Activated CD8-positive, alpha-beta T cell treated with anti-CD3 and anti-CD28 coated beads for 36 hours (primary cell): ENCODE measurements at regions not wholly inside any gene's neighbourhood (a gene's known extent, or its start where the extent isn't known, plus 50 kb on each side); places are given as distances from the start of the nearest gene placed in this dataset.

Experiments used
- ATAC-seq: fragments of 200-7000 bp; cut with Tn5 transposase; one replicate; pipeline ENCODE4 v1.10.0; 2021; ENCODE audit warnings: mild to moderate bottlenecking, moderate library complexity
- CTCF ChIA-PET: fragments of 350-600 bp; sonication (Branson Sonifier 250); formaldehyde crosslinking; loops from one replicate; lab custom pipeline; 2021; ENCODE audit warnings: antibody characterized with exemption; lab: Charles Lee
- POLR2A ChIA-PET: fragments of 350-600 bp; sonication (Branson Sonifier 250); formaldehyde crosslinking; loops from one replicate; lab custom pipeline; 2021; ENCODE audit warnings: antibody characterized with exemption; lab: Charles Lee
- DNase-seq: peaks from one replicate; pipeline ENCODE4 v3.0.0-alpha.2; 2020
- H3K27ac Mint-ChIP-seq: one replicate; pipeline ENCODE4 v1.8.0; 2021; ENCODE audit warnings: mild to moderate bottlenecking, mixed read lengths
- H3K27me3 Mint-ChIP-seq: one replicate; pipeline ENCODE4 v1.8.0; 2021; ENCODE audit warnings: mixed read lengths
- H3K36me3 Mint-ChIP-seq: one replicate; pipeline ENCODE4 v1.8.0; 2021; ENCODE audit warnings: low read depth, mixed read lengths
- H3K4me1 Mint-ChIP-seq: one replicate; pipeline ENCODE4 v1.8.0; 2021; ENCODE audit warnings: low read depth, mixed read lengths
- H3K4me3 Mint-ChIP-seq: one replicate; pipeline ENCODE4 v1.8.0; 2021; ENCODE audit warnings: mild to moderate bottlenecking, moderate library complexity, mixed read lengths
- H3K9me3 Mint-ChIP-seq: one replicate; pipeline ENCODE4 v1.8.0; 2021; ENCODE audit warnings: mixed read lengths
- intact Hi-C: fragments of 100-400 bp; cut with micrococcal nuclease; formaldehyde crosslinking; loops from one replicate; pipeline ENCODE4 v1.10.0; 2022
- TF ChIP-seq, protein P1 (sequence below): fragments of 200-600 bp; IDR thresholded peaks from one replicate; pipeline ENCODE4 v1.8.0; 2022; ENCODE audit warnings: antibody characterized with exemption, mild to moderate bottlenecking

DNA sequence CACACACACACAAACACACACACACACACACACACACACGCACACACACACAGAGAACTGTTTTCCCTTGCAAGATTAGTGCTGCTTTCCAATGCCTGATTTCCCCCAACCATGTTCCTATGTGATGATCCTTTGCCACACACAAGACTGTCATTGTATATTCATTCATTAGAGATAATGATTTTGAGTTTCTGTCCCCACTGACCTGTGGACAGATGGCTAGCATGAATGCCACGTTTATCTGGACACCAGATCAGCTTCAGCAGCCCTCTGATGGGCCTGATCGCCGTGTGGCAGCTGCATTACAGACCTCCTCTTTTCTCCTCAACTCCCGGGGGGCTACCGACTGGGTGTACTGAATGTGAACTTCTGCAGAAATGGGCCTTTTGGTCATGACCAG, 353.0 kb downstream of the MYCN start:
- DNase-seq = no peak
- H3K27me3 Mint-ChIP-seq = peaks cover 3% of the 10 kb centered on the region
- H3K9me3 Mint-ChIP-seq = no peaks in the 10 kb centered on the region
- ChIA-PET POLR2A (no interaction called here), CTCF (no interaction called here)
- TF ChIP-seq, protein P1, sequence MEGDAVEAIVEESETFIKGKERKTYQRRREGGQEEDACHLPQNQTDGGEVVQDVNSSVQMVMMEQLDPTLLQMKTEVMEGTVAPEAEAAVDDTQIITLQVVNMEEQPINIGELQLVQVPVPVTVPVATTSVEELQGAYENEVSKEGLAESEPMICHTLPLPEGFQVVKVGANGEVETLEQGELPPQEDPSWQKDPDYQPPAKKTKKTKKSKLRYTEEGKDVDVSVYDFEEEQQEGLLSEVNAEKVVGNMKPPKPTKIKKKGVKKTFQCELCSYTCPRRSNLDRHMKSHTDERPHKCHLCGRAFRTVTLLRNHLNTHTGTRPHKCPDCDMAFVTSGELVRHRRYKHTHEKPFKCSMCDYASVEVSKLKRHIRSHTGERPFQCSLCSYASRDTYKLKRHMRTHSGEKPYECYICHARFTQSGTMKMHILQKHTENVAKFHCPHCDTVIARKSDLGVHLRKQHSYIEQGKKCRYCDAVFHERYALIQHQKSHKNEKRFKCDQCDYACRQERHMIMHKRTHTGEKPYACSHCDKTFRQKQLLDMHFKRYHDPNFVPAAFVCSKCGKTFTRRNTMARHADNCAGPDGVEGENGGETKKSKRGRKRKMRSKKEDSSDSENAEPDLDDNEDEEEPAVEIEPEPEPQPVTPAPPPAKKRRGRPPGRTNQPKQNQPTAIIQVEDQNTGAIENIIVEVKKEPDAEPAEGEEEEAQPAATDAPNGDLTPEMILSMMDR = no peak
- no peaks in the 10 kb centered on the region for H3K36me3 Mint-ChIP-seq
- ATAC-seq = no peak
- intact Hi-C loops = no loop called here
- H3K27ac Mint-ChIP-seq = no peak overlapping the region
- H3K4me1 Mint-ChIP-seq = no peaks in the 10 kb centered on the region
- H3K4me3 Mint-ChIP-seq = no peak overlapping the region

DNA sequence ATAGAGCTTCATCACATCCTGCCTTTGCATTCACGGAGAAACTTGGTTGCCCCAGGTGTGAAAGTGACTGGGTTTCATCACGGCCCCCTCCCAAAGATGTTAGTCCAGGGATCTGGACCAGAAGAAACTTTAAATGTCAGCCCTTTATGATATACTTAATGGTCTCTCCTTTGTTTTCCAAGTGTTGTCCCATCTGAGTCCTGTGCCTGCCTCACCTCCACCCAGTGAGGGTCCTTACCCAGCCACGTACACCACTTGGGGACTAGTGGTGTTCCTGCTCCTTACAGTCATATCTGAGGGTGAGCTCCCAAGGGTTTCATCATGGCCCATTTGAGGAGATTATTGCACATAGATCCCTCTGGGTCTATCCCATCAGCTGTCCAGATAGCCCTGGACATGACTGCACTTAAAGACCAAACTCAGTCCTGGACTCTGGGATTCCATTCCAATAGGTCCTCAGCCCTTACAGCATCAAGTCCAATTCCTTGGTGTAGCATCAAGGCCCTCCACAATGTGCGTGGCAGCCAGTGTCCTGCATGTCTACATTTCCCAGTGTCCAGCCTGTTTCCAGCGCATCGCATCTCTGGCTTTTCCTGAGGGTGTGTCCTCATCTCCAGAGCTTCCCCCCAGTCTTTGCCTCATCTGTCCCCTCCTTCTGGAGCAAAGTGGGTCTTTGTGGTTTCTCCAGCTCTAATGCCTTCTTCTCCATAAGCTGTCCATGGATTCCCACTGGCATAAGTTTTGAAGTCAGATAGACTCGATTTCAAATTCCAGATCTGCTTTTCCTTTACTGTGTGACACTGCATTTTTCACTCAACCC, 351.6 kb downstream of the MYCN start:
- ChIA-PET POLR2A (no interaction called here), CTCF (no interaction called here)
- Mint-ChIP-seq H3K4me3 (no peak overlapping the region), H3K9me3 (no peaks in the 10 kb centered on the region), H3K27me3 (peaks cover 3% of the 10 kb centered on the region), H3K4me1 (no peaks in the 10 kb centered on the region), H3K36me3 (no peaks in the 10 kb centered on the region), H3K27ac (no peak overlapping the region)
- DNase-seq = no peak
- intact Hi-C loops = no loop called here
- ATAC-seq = no peak
- TF ChIP-seq, protein P1 = no peak

DNA sequence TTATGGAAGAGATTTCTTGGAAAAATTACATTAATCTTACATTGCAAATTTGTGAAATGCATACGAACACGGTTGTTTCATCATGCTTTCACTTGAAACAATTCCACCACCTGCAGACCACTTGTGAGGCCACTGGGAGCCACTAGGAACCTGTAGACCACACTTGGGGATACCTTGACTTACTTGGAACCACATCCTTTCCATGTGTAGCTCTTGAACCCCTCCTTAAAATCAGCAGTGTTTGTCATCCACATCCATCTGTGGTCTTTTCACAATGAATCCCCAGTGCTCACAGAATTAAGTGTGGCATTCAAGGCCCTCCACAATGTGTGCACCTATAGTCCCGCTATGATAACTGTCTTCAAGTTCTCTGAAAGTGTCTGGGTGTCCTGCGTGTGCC, 350.9 kb downstream of the MYCN start:
- CTCF ChIA-PET = no interaction called here

DNA sequence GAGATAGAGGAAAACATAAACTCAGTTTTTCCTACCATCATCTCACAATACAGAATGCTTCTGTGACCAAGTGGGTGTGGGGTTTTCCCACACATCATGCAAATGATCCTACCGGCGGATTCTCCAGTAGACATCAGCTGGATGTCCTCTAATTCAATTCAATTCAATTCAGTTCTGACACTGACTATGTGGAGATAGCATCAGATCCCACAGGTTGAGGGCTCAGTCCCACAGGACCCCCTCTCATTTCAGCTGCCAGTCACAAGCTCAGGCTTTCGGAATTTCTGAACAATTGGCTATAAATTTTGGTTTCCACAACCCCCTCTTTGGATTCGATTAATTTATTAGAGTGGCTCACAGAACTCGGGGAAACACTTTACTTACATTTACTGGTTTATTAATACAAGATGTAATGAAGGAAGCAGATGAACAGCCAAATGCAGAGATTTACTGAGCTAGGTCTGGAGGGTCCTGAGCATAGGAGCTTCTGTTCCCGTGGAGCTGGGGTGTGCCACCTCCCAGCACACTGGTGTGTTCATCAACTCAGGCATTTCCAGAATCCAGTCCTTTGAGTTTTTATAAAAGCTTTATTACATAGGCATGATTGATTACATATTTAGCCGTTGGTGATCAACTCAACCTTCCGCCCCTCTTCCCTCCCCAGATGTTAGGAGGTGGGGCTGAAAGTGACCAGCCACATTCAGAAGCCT, 350.1 kb downstream of the MYCN start:
- H3K27me3 Mint-ChIP-seq = peaks cover 3% of the 10 kb centered on the region
- intact Hi-C loops = no loop called here
- no peaks in the 10 kb centered on the region for H3K9me3 Mint-ChIP-seq
- ChIA-PET POLR2A (no interaction called here), CTCF (no interaction called here)
- H3K4me3 Mint-ChIP-seq = no peak overlapping the region
- TF ChIP-seq, protein P1 = no peak
- no peaks in the 10 kb centered on the region for H3K4me1 Mint-ChIP-seq
- no peaks in the 10 kb centered on the region for H3K36me3 Mint-ChIP-seq
- no peak for DNase-seq
- no peak for ATAC-seq
- no peak overlapping the region for H3K27ac Mint-ChIP-seq

More for the DNA sequence above, 350.9 kb downstream of the MYCN start:
- no peak overlapping the region for H3K4me3 Mint-ChIP-seq
- H3K4me1 Mint-ChIP-seq = no peaks in the 10 kb centered on the region
- no peaks in the 10 kb centered on the region for H3K36me3 Mint-ChIP-seq
- DNase-seq (no peak), ATAC-seq (no peak)
- intact Hi-C loops = no loop called here
- POLR2A ChIA-PET = no interaction called here
- H3K9me3 Mint-ChIP-seq = no peaks in the 10 kb centered on the region
- TF ChIP-seq, protein P1 = no peak
- peaks cover 3% of the 10 kb centered on the region for H3K27me3 Mint-ChIP-seq
- H3K27ac Mint-ChIP-seq = no peak overlapping the region
